Ovary (tissue), 7 donors: ENCODE measurements at regions not wholly inside any gene's neighbourhood (a gene's known extent, or its start where the extent isn't known, plus 50 kb on each side); places are given as distances from the start of the nearest gene placed in this dataset.

Source experiments
- DNase-seq, 5 donors: peaks; one replicate each; pipeline ENCODE4 v3.0.0-alpha.2; 2019 to 2020
- H3K27ac ChIP-seq, 2 donors: fragments of 200-600 bp; one replicate each; pipeline versions ENCODE4 v1.5.1 to v1.8.0; 2019 to 2022
- H3K27me3 ChIP-seq: fragments of 200-600 bp; one replicate; pipeline ENCODE4 v1.8.0; 2022
- H3K36me3 ChIP-seq: fragments of 200-600 bp; sonication (generic); one replicate; pipeline ENCODE4 v1.5.1; 2019
- H3K4me1 ChIP-seq: one replicate; pipeline ENCODE4 v1.8.1; 2013; ENCODE audit warnings: mild to moderate bottlenecking, moderate library complexity; ENCODE audit not compliant: insufficient read depth
- H3K4me3 ChIP-seq: fragments of 200-600 bp; sonication (generic); one replicate; pipeline ENCODE4 v1.5.1; 2017
- H3K9me3 ChIP-seq, 2 donors: fragments of 200-600 bp in 1 of 2; sonication (generic) in 1 of 2; one replicate each; pipeline versions ENCODE4 v1.5.1 to v1.8.1; 2013 to 2019; ENCODE audit warnings: mild to moderate bottlenecking in 1 of 2, moderate library complexity in 1 of 2
- CTCF ChIP-seq, 3 donors: fragments of 450-650 bp in 2 of 3; fragments of 200-600 bp in 1 of 3; IDR thresholded peaks; one replicate each; pipeline versions ENCODE4 v1.5.1 to v1.8.0; 2016 to 2022; ENCODE audit warnings: antibody characterized with exemption in 3 of 3, mild to moderate bottlenecking in 1 of 3
- EP300 ChIP-seq: sonication (generic); formaldehyde crosslinking; IDR thresholded peaks from one replicate; pipeline ENCODE4 v1.6.1; 2017; ENCODE audit warnings: antibody characterized with exemption
- POLR2A ChIP-seq: fragments of 450-650 bp; IDR thresholded peaks from one replicate; pipeline ENCODE4 v1.6.1; 2017; ENCODE audit warnings: antibody characterized with exemption, mild to moderate bottlenecking, moderate library complexity
- WGBS, 3 donors: extraction: QIAGEN DNeasy Blood & Tissue Kit in 1 of 3; methylation state at CpG; one replicate each; pipeline versions ENCODE4 v1.1.5 to v1.1.7; 2013 to 2017; 5-methylcytosine and 5-hydroxymethylcytosine counted together
- intact Hi-C, 4 donors: fragments of 100-400 bp; cut with DNase I; formaldehyde crosslinking; loops; one replicate each; pipeline versions ENCODE4 v1.11.0 to v1.15.1; 2022 to 2023
- donor health status: DM: no; HTN: no; CAD: no; lungs with moderate emphysema.
- donor health status: DM: no; HTN: no; CAD: no.
- donor health status: Bipolar disorder and iron deficiency.
- donor health status: DM: no; HTN: no; CAD: no.
- donor health status: DM: yes; HTN: yes; CAD: no.

GRCh38 chr13:77449265-77449664 is 86.2 kb upstream of the SCEL start:
- Histone ChIP-seq H3K9me3 (no peaks in the 10 kb centered on the region), H3K27me3 (no peaks in the 10 kb centered on the region), H3K36me3 (no peaks in the 10 kb centered on the region), H3K4me1 (no peaks in the 10 kb centered on the region), H3K27ac (no peak overlapping the region), H3K4me3 (no peak overlapping the region)
- intact Hi-C loops, result no loop called here
- 36 to 51% (median 43%) methylated on average over 2 of the region's 2 CpGs for WGBS, 3 donors
- no peak for DNase-seq
- TF ChIP-seq CTCF (IDR thresholded peaks at IDR 0.05) (no peak), POLR2A (no peak)

- no peak for DNase-seq
- no peaks in the 10 kb centered on the region for H3K27me3 ChIP-seq
- no peaks in the 10 kb centered on the region for H3K36me3 ChIP-seq
- H3K9me3 ChIP-seq, result no peaks in the 10 kb centered on the region
- WGBS, 3 donors, result 68 to 72% (median 71%) methylated on average over 4 of the region's 4 CpGs
- H3K4me1 ChIP-seq, result no peaks in the 10 kb centered on the region
- no peak overlapping the region for H3K27ac ChIP-seq
- TF ChIP-seq CTCF (IDR thresholded peaks at IDR 0.05) (no peak), EP300 (no peak), POLR2A (no peak)
- H3K4me3 ChIP-seq, result no peak overlapping the region
- intact Hi-C loops, result no loop called here
Measured at GRCh38 chr13:77448689-77449088, 86.8 kb upstream of the SCEL start.

- DNase-seq, result no peak
- no peaks in the 10 kb centered on the region for H3K36me3 ChIP-seq
- no peaks in the 10 kb centered on the region for H3K4me1 ChIP-seq
- 49 to 52% (median 51%) methylated on average over 1 of the region's 1 CpG for WGBS, 3 donors
- no peak overlapping the region for H3K27ac ChIP-seq
- intact Hi-C loops, result no loop called here
- no peaks in the 10 kb centered on the region for H3K27me3 ChIP-seq
- H3K9me3 ChIP-seq, result no peaks in the 10 kb centered on the region
- TF ChIP-seq POLR2A (no peak), EP300 (no peak), CTCF (IDR thresholded peaks at IDR 0.05) (no peak)
- H3K4me3 ChIP-seq, result no peak overlapping the region
Measured at GRCh38 chr13:77443511-77443910, 92.0 kb upstream of the SCEL start.

GRCh38 chr13:77437267-77437666 is 98.2 kb upstream of the SCEL start:
- TF ChIP-seq POLR2A, result no peak
- TF ChIP-seq EP300, result no peak
- TF ChIP-seq CTCF (IDR thresholded peaks at IDR 0.05), result no peak
- Histone ChIP-seq H3K4me1 (no peaks in the 10 kb centered on the region), H3K9me3 (no peaks in the 10 kb centered on the region), H3K36me3 (no peaks in the 10 kb centered on the region), H3K4me3 (no peak overlapping the region), H3K27ac (no peak overlapping the region), H3K27me3 (no peaks in the 10 kb centered on the region)
- WGBS, 3 donors, result 53 to 74% (median 60%) methylated on average over 2 of the region's 2 CpGs
- DNase-seq, result no peak
- intact Hi-C loops, result no loop called here

GRCh38 chr13:77434289-77434688 is 101.2 kb upstream of the SCEL start:
- 25 to 44% (median 34%) methylated on average over 1 of the region's 1 CpG for WGBS, 3 donors
- intact Hi-C loops, result no loop called here

More at GRCh38 chr13:77434289-77434688, 101.2 kb upstream of the SCEL start:
- Histone ChIP-seq H3K4me1 (no peaks in the 10 kb centered on the region), H3K36me3 (no peaks in the 10 kb centered on the region), H3K27me3 (no peaks in the 10 kb centered on the region), H3K9me3 (no peaks in the 10 kb centered on the region), H3K27ac (no peak overlapping the region), H3K4me3 (no peak overlapping the region)
- no peak for DNase-seq
- TF ChIP-seq CTCF (IDR thresholded peaks at IDR 0.05), result no peak
- TF ChIP-seq EP300, result no peak
- TF ChIP-seq POLR2A, result no peak
